BE2C (cell line): ENCODE measurements at regions not wholly inside any gene's neighbourhood (a gene's known extent, or its start where the extent isn't known, plus 50 kb on each side); places are given as distances from the start of the nearest gene placed in this dataset.

Experiments used
- DNase-seq: peaks from one replicate; pipeline ENCODE4 v3.0.0-alpha.2; 2020
- H3K27me3 ChIP-seq: fragments of 250-450 bp; sonication (Bioruptor Pico); 2 replicates; pipeline ENCODE4 v1.5.1; 2020; ENCODE audit warnings: mild to moderate bottlenecking
- H3K36me3 ChIP-seq: fragments of 250-450 bp; sonication (Bioruptor Pico); 2 replicates; pipeline ENCODE4 v1.5.1; 2020; ENCODE audit warnings: mild to moderate bottlenecking
- H3K4me1 ChIP-seq: fragments of 250-450 bp; sonication (Bioruptor Pico); 2 replicates; pipeline ENCODE4 v1.5.1; 2020
- H3K4me3 ChIP-seq: 2 replicates; pipeline ENCODE4 v1.5.1; 2011; ENCODE audit warnings: low read depth, low read length
- H3K9me3 ChIP-seq: fragments of 250-450 bp; sonication (Bioruptor Pico); 2 replicates; pipeline ENCODE4 v1.5.1; 2020
- CTCF ChIP-seq: IDR thresholded peaks from 2 replicates; pipeline ENCODE4 v1.5.1; 2012; ENCODE audit warnings: mild to moderate bottlenecking, low read depth, low read length

GRCh38 chr5:96091874-96092273 is 130.2 kb upstream of the ELL2 start:
- Histone ChIP-seq H3K9me3 (no peaks in the 10 kb centered on the region), H3K36me3 (no peaks in the 10 kb centered on the region), H3K27me3 (no peaks in the 10 kb centered on the region), H3K4me1 (no peaks in the 10 kb centered on the region), H3K4me3 (no peak overlapping the region)
- no peak for DNase-seq
- TF ChIP-seq CTCF = no peak

GRCh38 chr5:96090215-96090614 is 128.6 kb upstream of the ELL2 start:
- no peak overlapping the region for H3K4me3 ChIP-seq
- no peak for DNase-seq
- H3K27me3 ChIP-seq = no peaks in the 10 kb centered on the region
- H3K9me3 ChIP-seq = no peaks in the 10 kb centered on the region
- no peak for TF ChIP-seq CTCF
- H3K4me1 ChIP-seq = no peaks in the 10 kb centered on the region
- H3K36me3 ChIP-seq = no peaks in the 10 kb centered on the region

GRCh38 chr5:96088706-96089498 is 127.3 kb upstream of the ELL2 start:
- Histone ChIP-seq H3K36me3 (no peaks in the 10 kb centered on the region), H3K4me3 (no peak overlapping the region), H3K4me1 (peaks cover 7% of the 10 kb centered on the region; the same call in 1 of the 2 replicates), H3K9me3 (no peaks in the 10 kb centered on the region), H3K27me3 (no peaks in the 10 kb centered on the region)
- no peak for TF ChIP-seq CTCF
- no peak for DNase-seq

GRCh38 chr5:96087939-96088338 is 126.3 kb upstream of the ELL2 start:
- no peaks in the 10 kb centered on the region for H3K27me3 ChIP-seq
- no peak for DNase-seq
- TF ChIP-seq CTCF = no peak

GRCh38 chr5:96084874-96085506 is 123.3 kb upstream of the ELL2 start:
- H3K36me3 ChIP-seq = no peaks in the 10 kb centered on the region
- peaks cover 11% of the 10 kb centered on the region for H3K4me1 ChIP-seq
- no peak for TF ChIP-seq CTCF
- no peak overlapping the region for H3K4me3 ChIP-seq
- H3K9me3 ChIP-seq = no peaks in the 10 kb centered on the region
- no peak for DNase-seq
- H3K27me3 ChIP-seq = no peaks in the 10 kb centered on the region

More at GRCh38 chr5:96087939-96088338, 126.3 kb upstream of the ELL2 start:
- Histone ChIP-seq H3K4me1 (peaks cover 11% of the 10 kb centered on the region), H3K36me3 (no peaks in the 10 kb centered on the region), H3K4me3 (no peak overlapping the region), H3K9me3 (no peaks in the 10 kb centered on the region)

- H3K9me3 ChIP-seq = no peaks in the 10 kb centered on the region
- peaks cover 11% of the 10 kb centered on the region for H3K4me1 ChIP-seq
- DNase-seq = no peak
- H3K4me3 ChIP-seq = no peak overlapping the region
- TF ChIP-seq CTCF = no peak
- H3K27me3 ChIP-seq = no peaks in the 10 kb centered on the region
- H3K36me3 ChIP-seq = no peaks in the 10 kb centered on the region
These were observed 121.8 kb upstream of the ELL2 start for GRCh38 chr5:96083361-96083881.
